Astrocyte (in vitro differentiated cells and primary cell): ENCODE measurements at regions not wholly inside any gene's neighbourhood (a gene's known extent, or its start where the extent isn't known, plus 50 kb on each side); places are given as distances from the start of the nearest gene placed in this dataset.

Experiments
- DNase-seq: peaks from one replicate; pipeline ENCODE4 v3.0.0-alpha.2; 2010; ENCODE audit warnings: low read depth
- FAIRE-seq: peaks from 2 replicates; lab custom pipeline; 2011; peaks lifted over from hg19 to GRCh38; lab: Jason Lieb, UNC
- H2AFZ ChIP-seq: 2 replicates; pipeline ENCODE4 v1.6.0; 2012; ENCODE audit warnings: low read depth, low read length, inconsistent platforms
- H3K27ac ChIP-seq: 2 replicates; pipeline ENCODE4 v1.5.1; 2011; ENCODE audit warnings: low read depth, low read length, inconsistent platforms
- H3K27me3 ChIP-seq: 2 replicates; pipeline ENCODE4 v1.6.0; 2011; ENCODE audit warnings: low read length, inconsistent platforms; ENCODE audit not compliant: insufficient read depth
- H3K36me3 ChIP-seq: 2 replicates; pipeline ENCODE4 v1.5.1; 2011; ENCODE audit warnings: low read length, inconsistent platforms; ENCODE audit not compliant: insufficient read depth
- H3K4me1 ChIP-seq: 2 replicates; pipeline ENCODE4 v1.5.1; 2011; ENCODE audit warnings: low read length, inconsistent platforms; ENCODE audit not compliant: insufficient read depth
- H3K4me2 ChIP-seq: 2 replicates; pipeline ENCODE4 v1.6.0; 2012; ENCODE audit warnings: low read length, inconsistent platforms
- H3K4me3 ChIP-seq: 2 replicates; pipeline ENCODE4 v1.5.1; 2011; ENCODE audit warnings: low read depth, mild to moderate bottlenecking, low read length, inconsistent platforms; ENCODE audit not compliant: insufficient read depth
- H3K79me2 ChIP-seq: 2 replicates; pipeline ENCODE4 v1.6.0; 2012; ENCODE audit warnings: mild to moderate bottlenecking, low read length, inconsistent platforms; ENCODE audit not compliant: insufficient read depth
- H3K9ac ChIP-seq: 2 replicates; pipeline ENCODE4 v1.6.0; 2012; ENCODE audit warnings: mild to moderate bottlenecking, low read length, inconsistent platforms
- H3K9me3 ChIP-seq: 2 replicates; pipeline ENCODE4 v1.5.1; 2012; ENCODE audit warnings: low read depth, mild to moderate bottlenecking, low read length, inconsistent platforms; ENCODE audit not compliant: insufficient read depth
- H4K20me1 ChIP-seq: 2 replicates; pipeline ENCODE4 v1.6.0; 2012; ENCODE audit warnings: low read length, inconsistent platforms; ENCODE audit not compliant: insufficient read depth
- H3K27ac Mint-ChIP-seq: one replicate; pipeline ENCODE4 v1.8.0; 2021; ENCODE audit warnings: mild to moderate bottlenecking, mixed read lengths; ENCODE audit not compliant: unreplicated experiment
- H3K27me3 Mint-ChIP-seq: one replicate; pipeline ENCODE4 v1.8.0; 2021; ENCODE audit warnings: low read depth, mixed read lengths; ENCODE audit not compliant: unreplicated experiment
- H3K36me3 Mint-ChIP-seq: one replicate; pipeline ENCODE4 v1.8.0; 2021; ENCODE audit warnings: low read depth, mixed read lengths; ENCODE audit not compliant: unreplicated experiment
- H3K4me1 Mint-ChIP-seq: one replicate; pipeline ENCODE4 v1.8.0; 2021; ENCODE audit warnings: low read depth, mixed read lengths; ENCODE audit not compliant: unreplicated experiment
- H3K4me3 Mint-ChIP-seq: one replicate; pipeline ENCODE4 v1.8.0; 2021; ENCODE audit warnings: mild to moderate bottlenecking, moderate library complexity, mixed read lengths; ENCODE audit not compliant: unreplicated experiment
- H3K9me3 Mint-ChIP-seq: one replicate; pipeline ENCODE4 v1.8.0; 2021; ENCODE audit warnings: mild to moderate bottlenecking, mixed read lengths; ENCODE audit not compliant: unreplicated experiment
- EZH2 ChIP-seq: IDR thresholded peaks from 2 replicates; pipeline ENCODE4 v1.6.1; 2012; ENCODE audit warnings: mild to moderate bottlenecking, low read length, inconsistent platforms; ENCODE audit not compliant: insufficient read depth
- TF ChIP-seq, protein P1 (sequence below): IDR thresholded peaks from 2 replicates; pipeline ENCODE4 v1.5.1; 2011; ENCODE audit warnings: low read depth, mild to moderate bottlenecking, inconsistent platforms, low read length, moderate library complexity; ENCODE audit not compliant: insufficient read depth

DNA sequence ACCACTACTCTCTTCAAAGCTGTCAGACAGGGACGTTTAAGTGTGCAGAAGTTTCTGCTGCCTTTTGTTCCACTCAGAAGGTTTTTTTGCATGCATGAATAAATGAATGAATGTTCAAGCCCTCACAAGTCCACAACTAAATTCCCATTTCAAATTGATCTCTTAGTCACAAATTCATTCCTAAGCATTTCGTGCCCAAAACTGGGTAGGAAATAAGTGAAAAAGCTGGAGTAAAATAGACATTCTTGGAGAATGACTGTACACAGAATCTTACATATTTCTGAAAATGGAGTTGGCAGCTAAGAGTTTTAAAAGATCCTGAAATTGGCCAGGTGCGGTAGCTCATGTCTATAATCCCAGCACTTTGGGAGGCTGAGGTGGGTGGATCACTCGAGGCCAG lies 117.6 kb downstream of the PERP start:
- Mint-ChIP-seq H3K9me3 (no peaks in the 10 kb centered on the region), H3K36me3 (peaks cover 4% of the 10 kb centered on the region), H3K27me3 (no peaks in the 10 kb centered on the region), H3K27ac (no peak overlapping the region), H3K4me1 (peaks cover 4% of the 10 kb centered on the region), H3K4me3 (no peak overlapping the region)
- H3K4me1 ChIP-seq: peaks cover 4% of the 10 kb centered on the region
- no peak overlapping the region for H2AFZ ChIP-seq
- FAIRE-seq (no peak), DNase-seq (peak; percentile 22)
- no peaks in the 10 kb centered on the region for H3K9me3 ChIP-seq
- H3K27ac ChIP-seq: no peak overlapping the region
- no peaks in the 10 kb centered on the region for H3K79me2 ChIP-seq
- H3K9ac ChIP-seq: no peak overlapping the region
- TF ChIP-seq EZH2: no peak
- TF ChIP-seq, protein P1, sequence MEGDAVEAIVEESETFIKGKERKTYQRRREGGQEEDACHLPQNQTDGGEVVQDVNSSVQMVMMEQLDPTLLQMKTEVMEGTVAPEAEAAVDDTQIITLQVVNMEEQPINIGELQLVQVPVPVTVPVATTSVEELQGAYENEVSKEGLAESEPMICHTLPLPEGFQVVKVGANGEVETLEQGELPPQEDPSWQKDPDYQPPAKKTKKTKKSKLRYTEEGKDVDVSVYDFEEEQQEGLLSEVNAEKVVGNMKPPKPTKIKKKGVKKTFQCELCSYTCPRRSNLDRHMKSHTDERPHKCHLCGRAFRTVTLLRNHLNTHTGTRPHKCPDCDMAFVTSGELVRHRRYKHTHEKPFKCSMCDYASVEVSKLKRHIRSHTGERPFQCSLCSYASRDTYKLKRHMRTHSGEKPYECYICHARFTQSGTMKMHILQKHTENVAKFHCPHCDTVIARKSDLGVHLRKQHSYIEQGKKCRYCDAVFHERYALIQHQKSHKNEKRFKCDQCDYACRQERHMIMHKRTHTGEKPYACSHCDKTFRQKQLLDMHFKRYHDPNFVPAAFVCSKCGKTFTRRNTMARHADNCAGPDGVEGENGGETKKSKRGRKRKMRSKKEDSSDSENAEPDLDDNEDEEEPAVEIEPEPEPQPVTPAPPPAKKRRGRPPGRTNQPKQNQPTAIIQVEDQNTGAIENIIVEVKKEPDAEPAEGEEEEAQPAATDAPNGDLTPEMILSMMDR: no peak
- no peaks in the 10 kb centered on the region for H4K20me1 ChIP-seq
- H3K4me2 ChIP-seq: no peak overlapping the region
- no peaks in the 10 kb centered on the region for H3K27me3 ChIP-seq
- no peaks in the 10 kb centered on the region for H3K36me3 ChIP-seq
- H3K4me3 ChIP-seq: no peak overlapping the region

DNA sequence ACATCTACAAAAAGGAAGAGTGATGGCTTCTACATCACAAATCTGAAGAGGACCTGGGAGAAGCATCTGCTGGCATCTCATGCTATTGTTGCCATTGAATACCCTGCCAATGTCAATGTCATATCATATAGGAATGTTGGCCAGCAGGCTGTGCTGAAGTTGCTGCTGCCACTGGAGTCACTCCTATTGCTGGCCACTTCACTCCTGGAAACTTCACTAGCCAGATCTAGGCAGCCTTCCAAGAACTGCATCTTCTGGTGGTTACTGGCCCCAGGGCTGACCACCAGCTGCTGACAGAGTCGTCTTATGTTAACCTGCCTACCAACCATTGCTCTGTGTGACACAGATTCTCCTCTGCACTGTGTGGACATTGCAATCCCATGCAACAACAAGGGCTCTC lies 111.8 kb downstream of the PERP start:
- DNase-seq (no peak), FAIRE-seq (no peak)
- Histone ChIP-seq H3K4me1 (no peaks in the 10 kb centered on the region), H3K79me2 (no peaks in the 10 kb centered on the region), H3K36me3 (no peaks in the 10 kb centered on the region), H3K27ac (no peak overlapping the region), H3K27me3 (no peaks in the 10 kb centered on the region), H4K20me1 (no peaks in the 10 kb centered on the region), H3K4me3 (no peak overlapping the region), H3K9me3 (no peaks in the 10 kb centered on the region), H3K4me2 (no peak overlapping the region), H3K9ac (no peak overlapping the region), H2AFZ (no peak overlapping the region)
- peaks cover 2% of the 10 kb centered on the region for H3K36me3 Mint-ChIP-seq
- TF ChIP-seq EZH2: no peak
- TF ChIP-seq, protein P1: no peak
- no peaks in the 10 kb centered on the region for H3K4me1 Mint-ChIP-seq
- no peaks in the 10 kb centered on the region for H3K27me3 Mint-ChIP-seq
- H3K4me3 Mint-ChIP-seq: no peak overlapping the region
- H3K27ac Mint-ChIP-seq: no peak overlapping the region
- H3K9me3 Mint-ChIP-seq: no peaks in the 10 kb centered on the region

- H3K4me3 ChIP-seq: no peak overlapping the region
- H3K27ac ChIP-seq: no peak overlapping the region
- DNase-seq (no peak), FAIRE-seq (no peak)
- H3K9me3 ChIP-seq: no peaks in the 10 kb centered on the region
- H4K20me1 ChIP-seq: no peaks in the 10 kb centered on the region
- H3K4me1 Mint-ChIP-seq: no peaks in the 10 kb centered on the region
- H3K4me3 Mint-ChIP-seq: no peak overlapping the region
- no peaks in the 10 kb centered on the region for H3K27me3 Mint-ChIP-seq
- no peaks in the 10 kb centered on the region for H3K9me3 Mint-ChIP-seq
- no peak overlapping the region for H3K27ac Mint-ChIP-seq
- no peaks in the 10 kb centered on the region for H3K4me1 ChIP-seq
- TF ChIP-seq EZH2: no peak
- TF ChIP-seq, protein P1: no peak
- peaks cover 2% of the 10 kb centered on the region for H3K36me3 Mint-ChIP-seq
- no peaks in the 10 kb centered on the region for H3K79me2 ChIP-seq
- H3K27me3 ChIP-seq: no peaks in the 10 kb centered on the region
- H2AFZ ChIP-seq: no peak overlapping the region
- no peaks in the 10 kb centered on the region for H3K36me3 ChIP-seq
- no peak overlapping the region for H3K9ac ChIP-seq
- no peak overlapping the region for H3K4me2 ChIP-seq
Measured at GRCh38 chr6:137998461-137999019, 108.7 kb downstream of the PERP start.
